GM12872 (cell line): ENCODE measurements at regions not wholly inside any gene's neighbourhood (a gene's known extent, or its start where the extent isn't known, plus 50 kb on each side); places are given as distances from the start of the nearest gene placed in this dataset.

ENCODE experiments used
- TF ChIP-seq, protein P1 (sequence below): IDR thresholded peaks from 3 replicates; pipeline ENCODE4 v1.5.1; 2011; ENCODE audit warnings: low read depth, mild to moderate bottlenecking, low read length, moderate library complexity; ENCODE audit not compliant: insufficient read depth

DNA sequence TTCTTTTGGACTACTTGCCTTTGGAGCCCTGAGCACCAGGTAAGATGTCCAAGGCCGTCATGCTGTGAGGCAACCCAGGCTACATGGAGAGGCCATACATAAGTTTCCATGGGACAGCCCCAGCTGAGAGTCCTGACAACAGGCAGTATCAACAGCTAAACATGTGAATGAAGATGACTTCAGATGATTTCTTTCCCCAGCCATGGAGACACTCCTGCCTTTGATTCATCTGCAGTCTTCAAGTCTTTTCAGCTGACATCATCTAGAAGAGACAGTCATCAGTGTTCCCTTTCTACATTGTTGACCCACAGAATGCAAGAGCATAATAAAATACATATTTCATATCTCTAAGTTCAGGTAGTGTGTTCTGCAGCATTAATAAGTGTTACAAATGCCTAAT, 398.7 kb downstream of the BTG1 start:
- TF ChIP-seq, protein P1, sequence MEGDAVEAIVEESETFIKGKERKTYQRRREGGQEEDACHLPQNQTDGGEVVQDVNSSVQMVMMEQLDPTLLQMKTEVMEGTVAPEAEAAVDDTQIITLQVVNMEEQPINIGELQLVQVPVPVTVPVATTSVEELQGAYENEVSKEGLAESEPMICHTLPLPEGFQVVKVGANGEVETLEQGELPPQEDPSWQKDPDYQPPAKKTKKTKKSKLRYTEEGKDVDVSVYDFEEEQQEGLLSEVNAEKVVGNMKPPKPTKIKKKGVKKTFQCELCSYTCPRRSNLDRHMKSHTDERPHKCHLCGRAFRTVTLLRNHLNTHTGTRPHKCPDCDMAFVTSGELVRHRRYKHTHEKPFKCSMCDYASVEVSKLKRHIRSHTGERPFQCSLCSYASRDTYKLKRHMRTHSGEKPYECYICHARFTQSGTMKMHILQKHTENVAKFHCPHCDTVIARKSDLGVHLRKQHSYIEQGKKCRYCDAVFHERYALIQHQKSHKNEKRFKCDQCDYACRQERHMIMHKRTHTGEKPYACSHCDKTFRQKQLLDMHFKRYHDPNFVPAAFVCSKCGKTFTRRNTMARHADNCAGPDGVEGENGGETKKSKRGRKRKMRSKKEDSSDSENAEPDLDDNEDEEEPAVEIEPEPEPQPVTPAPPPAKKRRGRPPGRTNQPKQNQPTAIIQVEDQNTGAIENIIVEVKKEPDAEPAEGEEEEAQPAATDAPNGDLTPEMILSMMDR, result no peak

DNA sequence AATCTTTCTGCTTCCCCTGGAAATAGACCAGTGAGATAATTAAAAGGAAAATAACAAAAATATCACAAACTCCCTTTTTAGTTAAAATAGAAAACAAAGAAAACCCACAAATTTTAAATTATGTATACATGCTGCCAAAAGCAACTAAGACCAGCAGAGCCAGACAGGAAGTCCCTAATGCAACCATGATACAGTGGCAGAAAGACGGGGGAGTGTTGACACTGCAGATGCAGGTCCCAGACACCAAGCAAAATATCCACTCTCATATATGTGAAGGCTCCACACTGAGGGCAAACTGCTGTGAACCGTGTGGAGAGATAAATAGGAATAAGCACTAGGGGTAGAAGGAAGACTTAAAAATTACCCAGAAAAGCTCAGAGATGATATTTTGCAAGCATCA, 401.0 kb downstream of the BTG1 start:
- TF ChIP-seq, protein P1, result no peak

DNA sequence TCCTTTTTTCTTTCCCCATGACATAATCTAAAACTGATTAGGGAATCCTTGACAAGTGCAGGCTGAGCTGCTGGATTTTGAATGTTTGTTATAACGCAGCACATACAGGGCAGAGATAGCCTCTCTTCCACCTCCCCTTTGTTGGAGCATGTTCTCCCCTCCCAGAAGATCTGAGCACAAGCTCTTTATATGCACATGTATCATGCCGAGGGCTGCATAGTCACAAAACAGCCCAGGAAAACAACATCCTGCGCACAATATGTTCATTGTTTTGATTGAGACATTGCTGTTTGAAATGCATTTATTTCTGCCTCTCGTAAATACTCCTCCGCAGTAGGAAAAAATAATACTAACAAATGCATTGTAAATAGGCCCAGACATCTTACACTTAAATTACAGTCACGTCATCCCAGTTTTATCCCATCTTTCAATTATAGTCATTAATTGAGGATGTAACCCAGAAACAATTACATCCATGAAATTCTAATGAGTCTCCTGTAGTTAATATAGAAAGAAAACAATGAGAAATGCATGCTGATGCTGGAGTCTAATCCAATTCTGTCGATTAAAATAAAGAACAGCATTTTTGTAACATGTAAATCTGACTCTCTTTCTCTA, 401.8 kb downstream of the BTG1 start:
- TF ChIP-seq, protein P1, result no peak

DNA sequence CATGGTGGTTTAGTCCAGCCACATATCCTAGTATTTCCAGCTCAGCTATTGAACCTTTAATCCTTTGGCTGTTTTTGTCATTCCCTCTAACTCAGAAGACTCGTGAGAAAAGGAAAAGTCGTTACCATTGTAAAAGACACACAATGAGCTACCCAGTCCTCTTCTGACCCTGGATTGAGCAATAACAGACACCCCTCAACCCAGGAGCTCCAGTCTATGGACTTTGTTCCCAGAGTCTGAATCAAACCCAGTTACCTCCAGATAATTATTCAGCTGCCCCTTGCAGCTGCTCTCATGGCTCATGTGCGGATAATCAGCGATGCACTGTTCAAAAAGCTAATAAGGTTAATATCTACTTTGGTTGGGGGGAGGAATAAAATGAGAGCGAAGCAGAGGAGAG, 402.4 kb downstream of the BTG1 start:
- TF ChIP-seq, protein P1, result no peak

DNA sequence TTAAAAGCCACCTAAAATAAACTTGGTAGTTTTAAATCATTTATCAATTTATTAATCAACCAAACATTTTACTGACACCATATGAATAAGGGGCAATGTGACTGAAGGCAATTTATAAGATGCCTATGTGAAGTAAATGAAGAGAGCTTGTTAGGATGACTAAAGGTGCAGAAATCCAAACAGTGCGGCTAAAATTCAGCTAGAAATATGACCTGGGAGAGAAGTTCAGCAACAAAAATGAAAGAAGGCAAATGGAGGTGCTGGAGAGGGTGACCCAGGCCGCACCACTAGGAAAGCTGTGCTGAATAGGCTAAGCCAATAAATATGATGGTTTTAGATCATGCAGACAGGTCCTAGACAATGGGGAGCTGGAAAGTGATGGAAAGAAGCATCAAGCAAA, 403.7 kb downstream of the BTG1 start:
- TF ChIP-seq, protein P1, result no peak

DNA sequence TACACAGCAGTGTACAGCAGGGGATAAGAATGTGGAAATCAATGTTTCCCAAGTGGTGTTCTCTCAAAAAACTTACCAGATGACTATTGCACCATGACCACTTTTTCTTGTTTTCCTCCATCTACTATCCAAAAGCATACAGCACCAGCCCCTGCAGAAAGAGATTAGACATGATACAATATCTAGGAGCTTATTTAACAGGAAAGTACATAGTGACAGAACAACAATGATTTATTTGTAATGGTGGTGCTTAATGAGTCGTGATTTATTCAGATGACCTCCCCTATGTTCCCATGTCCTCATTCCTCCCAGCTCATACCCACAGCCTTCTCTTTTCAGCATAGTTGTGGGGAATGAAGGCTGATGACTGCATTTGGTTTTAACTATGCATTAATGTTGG, 413.6 kb downstream of the BTG1 start:
- TF ChIP-seq, protein P1, result no peak

DNA sequence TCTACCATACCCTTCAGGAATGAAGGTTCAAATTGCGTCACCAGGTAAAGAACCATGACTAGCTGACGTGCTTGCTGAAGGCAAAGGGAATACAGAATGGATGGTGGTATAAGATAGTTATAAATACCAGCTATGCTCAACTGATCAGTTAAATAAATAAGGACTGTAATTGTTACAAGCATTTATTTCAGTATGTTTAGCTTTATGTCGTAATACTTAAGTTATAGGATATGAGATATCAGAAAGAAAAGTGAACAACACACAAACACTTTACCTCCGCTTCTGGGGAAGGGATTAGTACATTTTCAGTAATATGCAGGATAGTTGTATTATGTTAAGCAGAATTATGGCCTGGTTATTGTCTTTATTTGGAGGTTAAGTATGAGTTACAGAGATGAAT, 416.1 kb downstream of the BTG1 start:
- TF ChIP-seq, protein P1, result no peak
